ENCODE measurements at regions not wholly inside any gene's neighbourhood (a gene's known extent, or its start where the extent isn't known, plus 50 kb on each side); places are given as distances from the start of the nearest gene placed in this dataset.
A peak's percentile ranks its signal among the peaks of the same experiment; 100 is the strongest.

- H3K27ac Mint-ChIP-seq, result no peak overlapping the region
- H3K27me3 Mint-ChIP-seq, result no peaks in the 10 kb centered on the region
- no peak for ATAC-seq (ENCODE audit: low read depth in 2 of 2)
- DNase-seq, result no peak
- no peak overlapping the region for H3K27ac ChIP-seq (ENCODE audit: insufficient read depth, low read length, poor library complexity, severe bottlenecking)
- H3K4me1 ChIP-seq (ENCODE audit: control insufficient read depth, insufficient read depth, low read length, poor library complexity, severe bottlenecking), result no peaks in the 10 kb centered on the region
- peaks cover 0 to 16% (median 2%) of the 10 kb centered on the region in 7 donors for H3K9me3 Mint-ChIP-seq
- H3K4me1 Mint-ChIP-seq, result no peaks in the 10 kb centered on the region
- H3K4me3 Mint-ChIP-seq, result no peak overlapping the region
- no peak overlapping the region for H3K4me3 ChIP-seq (ENCODE audit: low read depth, low read length)
- no peaks in the 10 kb centered on the region for H3K27me3 ChIP-seq (ENCODE audit: control insufficient read depth, insufficient read depth, low read length)
- no peaks in the 10 kb centered on the region for H3K36me3 ChIP-seq (ENCODE audit: control insufficient read depth, insufficient read depth, low read length)
- no peaks in the 10 kb centered on the region for H3K9me3 ChIP-seq (ENCODE audit: control insufficient read depth in 2 of 2, low read length in 2 of 2)
- H3K36me3 Mint-ChIP-seq, result no peaks in the 10 kb centered on the region
Observed at GRCh38 chr4:11264841-11265240, 163.9 kb downstream of the HS3ST1 start.

- Mint-ChIP-seq H3K27ac (no peak overlapping the region), H3K27me3 (no peaks in the 10 kb centered on the region), H3K36me3 (no peaks in the 10 kb centered on the region), H3K4me3 (no peak overlapping the region), H3K9me3 (peaks cover 0 to 16% (median 2%) of the 10 kb centered on the region in 7 donors), H3K4me1 (no peaks in the 10 kb centered on the region)
- ATAC-seq (ENCODE audit: low read depth in 2 of 2), result no peak
- Histone ChIP-seq H3K36me3 (ENCODE audit: control insufficient read depth, insufficient read depth, low read length) (no peaks in the 10 kb centered on the region), H3K4me1 (ENCODE audit: control insufficient read depth, insufficient read depth, low read length, poor library complexity, severe bottlenecking) (no peaks in the 10 kb centered on the region), H3K4me3 (ENCODE audit: low read depth, low read length) (no peak overlapping the region), H3K27me3 (ENCODE audit: control insufficient read depth, insufficient read depth, low read length) (no peaks in the 10 kb centered on the region), H3K9me3 (ENCODE audit: control insufficient read depth in 2 of 2, low read length in 2 of 2) (no peaks in the 10 kb centered on the region), H3K27ac (ENCODE audit: insufficient read depth, low read length, poor library complexity, severe bottlenecking) (no peak overlapping the region)
- DNase-seq, result no peak
Observed at GRCh38 chr4:11264346-11264745, 164.3 kb downstream of the HS3ST1 start.

DNA sequence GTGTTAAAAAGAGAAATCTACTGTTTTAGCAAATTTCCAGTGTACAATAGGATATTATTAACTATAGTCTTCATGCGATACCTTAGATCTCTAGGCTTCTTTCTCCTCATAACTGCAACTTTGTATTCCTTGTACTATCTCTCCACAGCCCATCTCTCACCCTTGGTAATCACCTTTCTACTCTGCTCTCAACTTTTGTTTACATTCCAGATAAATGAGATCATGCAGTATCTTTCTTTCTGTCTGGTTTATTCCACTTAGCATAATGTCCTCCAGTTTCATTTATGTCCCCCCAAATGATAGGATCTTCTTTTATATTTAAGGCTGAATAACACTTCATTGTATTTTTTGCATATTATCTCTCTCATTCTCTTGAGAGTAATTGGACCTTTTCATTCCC, 165.5 kb downstream of the HS3ST1 start:
- no peaks in the 10 kb centered on the region for H3K36me3 Mint-ChIP-seq
- H3K4me3 Mint-ChIP-seq, result no peak overlapping the region
- H3K4me1 ChIP-seq (ENCODE audit: control insufficient read depth, insufficient read depth, low read length, poor library complexity, severe bottlenecking), result no peaks in the 10 kb centered on the region
- H3K36me3 ChIP-seq (ENCODE audit: control insufficient read depth, insufficient read depth, low read length), result no peaks in the 10 kb centered on the region
- H3K9me3 ChIP-seq (ENCODE audit: control insufficient read depth in 2 of 2, low read length in 2 of 2), result no peaks in the 10 kb centered on the region
- no peaks in the 10 kb centered on the region for H3K27me3 ChIP-seq (ENCODE audit: control insufficient read depth, insufficient read depth, low read length)
- DNase-seq (no peak), ATAC-seq (ENCODE audit: low read depth in 2 of 2) (no peak)
- H3K4me1 Mint-ChIP-seq, result no peaks in the 10 kb centered on the region
- no peaks in the 10 kb centered on the region for H3K27me3 Mint-ChIP-seq
- no peak overlapping the region for H3K27ac Mint-ChIP-seq
- H3K27ac ChIP-seq (ENCODE audit: insufficient read depth, low read length, poor library complexity, severe bottlenecking), result no peak overlapping the region
- H3K4me3 ChIP-seq (ENCODE audit: low read depth, low read length), result no peak overlapping the region
- peaks cover 0 to 16% (median 2%) of the 10 kb centered on the region in 7 donors for H3K9me3 Mint-ChIP-seq

DNA sequence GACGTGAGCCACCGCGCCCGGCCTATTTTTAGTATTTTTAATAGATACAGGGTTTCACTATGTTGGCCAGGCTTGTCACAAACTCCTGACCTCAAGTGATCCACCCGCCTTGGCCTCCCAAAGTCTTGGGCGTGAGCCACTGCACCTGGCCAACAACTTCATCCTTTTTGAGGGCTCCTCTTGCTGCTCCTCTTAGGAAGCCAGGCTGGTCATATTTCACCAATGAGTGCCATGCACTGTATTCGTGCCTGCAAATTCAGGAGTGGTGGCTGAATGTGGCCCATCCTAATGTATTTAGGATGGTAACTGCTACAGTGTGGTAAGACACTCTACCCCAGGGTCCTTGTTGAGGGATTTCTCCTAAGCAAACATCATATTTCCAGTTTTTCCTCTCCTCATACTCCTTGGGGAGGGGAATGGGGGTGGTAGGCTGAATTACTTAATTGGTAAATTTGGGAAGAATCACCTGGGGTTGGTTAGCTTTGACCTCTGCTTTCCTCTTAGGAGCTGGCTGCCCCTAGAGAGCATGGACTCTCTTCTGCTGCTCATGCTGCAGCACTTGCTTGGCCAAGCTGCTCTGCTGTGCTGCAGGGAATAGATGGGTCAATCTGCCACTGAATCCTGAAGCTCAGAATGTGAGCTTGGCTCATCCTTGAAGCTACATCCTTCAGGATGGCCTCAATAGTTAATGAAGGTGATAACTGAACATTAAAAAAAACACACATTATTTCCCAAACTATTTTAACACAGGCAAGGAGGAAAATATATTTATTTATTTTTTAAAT, 167.4 kb downstream of the HS3ST1 start:
- no peak for DNase-seq
- Mint-ChIP-seq H3K9me3 (peaks cover 0 to 4% (median 0%) of the 10 kb centered on the region in 7 donors), H3K4me3 (no peak overlapping the region), H3K36me3 (no peaks in the 10 kb centered on the region), H3K27ac (no peak overlapping the region), H3K4me1 (no peaks in the 10 kb centered on the region), H3K27me3 (no peaks in the 10 kb centered on the region)
- Histone ChIP-seq H3K4me1 (ENCODE audit: control insufficient read depth, insufficient read depth, low read length, poor library complexity, severe bottlenecking) (no peaks in the 10 kb centered on the region), H3K27ac (ENCODE audit: insufficient read depth, low read length, poor library complexity, severe bottlenecking) (no peak overlapping the region), H3K9me3 (ENCODE audit: control insufficient read depth in 2 of 2, low read length in 2 of 2) (no peaks in the 10 kb centered on the region), H3K4me3 (ENCODE audit: low read depth, low read length) (no peak overlapping the region), H3K36me3 (ENCODE audit: control insufficient read depth, insufficient read depth, low read length) (no peaks in the 10 kb centered on the region), H3K27me3 (ENCODE audit: control insufficient read depth, insufficient read depth, low read length) (no peaks in the 10 kb centered on the region)
- ATAC-seq (ENCODE audit: low read depth in 2 of 2), result no peak

DNA sequence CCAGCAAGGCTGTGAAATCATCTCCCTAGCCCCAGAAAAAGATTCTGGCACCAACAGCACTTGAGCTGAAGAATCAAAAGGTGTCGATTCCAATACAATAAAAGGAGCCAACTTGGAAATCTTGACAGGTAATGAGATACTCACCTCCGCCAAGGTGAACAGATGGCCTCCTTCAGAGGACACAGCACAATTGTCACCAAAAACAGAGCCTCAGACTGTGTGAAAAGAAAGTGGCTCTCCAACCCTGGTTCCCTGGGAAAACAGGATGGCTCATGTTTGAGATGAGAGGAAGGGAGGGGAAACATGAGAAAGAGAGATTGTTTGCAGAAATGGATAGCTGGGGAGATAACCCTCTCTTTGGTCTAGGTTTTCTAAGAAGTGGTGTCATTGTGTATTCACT, 168.9 kb downstream of the HS3ST1 start:
- Histone ChIP-seq H3K4me3 (ENCODE audit: low read depth, low read length) (no peak overlapping the region), H3K27ac (ENCODE audit: insufficient read depth, low read length, poor library complexity, severe bottlenecking) (no peak overlapping the region), H3K9me3 (ENCODE audit: control insufficient read depth in 2 of 2, low read length in 2 of 2) (no peaks in the 10 kb centered on the region), H3K36me3 (ENCODE audit: control insufficient read depth, insufficient read depth, low read length) (no peaks in the 10 kb centered on the region), H3K4me1 (ENCODE audit: control insufficient read depth, insufficient read depth, low read length, poor library complexity, severe bottlenecking) (no peaks in the 10 kb centered on the region), H3K27me3 (ENCODE audit: control insufficient read depth, insufficient read depth, low read length) (no peaks in the 10 kb centered on the region)
- Mint-ChIP-seq H3K4me1 (no peaks in the 10 kb centered on the region), H3K27me3 (no peaks in the 10 kb centered on the region), H3K27ac (no peak overlapping the region), H3K4me3 (no peak overlapping the region), H3K9me3 (peaks cover 0 to 3% (median 0%) of the 10 kb centered on the region in 7 donors), H3K36me3 (no peaks in the 10 kb centered on the region)
- no peak for DNase-seq
- ATAC-seq (ENCODE audit: low read depth in 2 of 2), result no peak

GRCh38 chr4:11252149-11252548, 176.5 kb downstream of the HS3ST1 start:
- ATAC-seq (ENCODE audit: low read depth in 2 of 2) (no peak), DNase-seq (no peak)
- H3K4me1 Mint-ChIP-seq, result peaks cover 0 to 11% (median 3%) of the 10 kb centered on the region in 4 donors
- Histone ChIP-seq H3K9me3 (ENCODE audit: control insufficient read depth in 2 of 2, low read length in 2 of 2) (no peaks in the 10 kb centered on the region), H3K36me3 (ENCODE audit: control insufficient read depth, insufficient read depth, low read length) (no peaks in the 10 kb centered on the region), H3K4me1 (ENCODE audit: control insufficient read depth, insufficient read depth, low read length, poor library complexity, severe bottlenecking) (no peaks in the 10 kb centered on the region), H3K4me3 (ENCODE audit: low read depth, low read length) (no peak overlapping the region), H3K27me3 (ENCODE audit: control insufficient read depth, insufficient read depth, low read length) (no peaks in the 10 kb centered on the region), H3K27ac (ENCODE audit: insufficient read depth, low read length, poor library complexity, severe bottlenecking) (no peak overlapping the region)
- no peak overlapping the region for H3K4me3 Mint-ChIP-seq
- H3K27me3 Mint-ChIP-seq, result no peaks in the 10 kb centered on the region
- no peak overlapping the region for H3K27ac Mint-ChIP-seq
- no peaks in the 10 kb centered on the region for H3K36me3 Mint-ChIP-seq
- H3K9me3 Mint-ChIP-seq, result peaks cover 0 to 4% (median 0%) of the 10 kb centered on the region in 7 donors

DNA sequence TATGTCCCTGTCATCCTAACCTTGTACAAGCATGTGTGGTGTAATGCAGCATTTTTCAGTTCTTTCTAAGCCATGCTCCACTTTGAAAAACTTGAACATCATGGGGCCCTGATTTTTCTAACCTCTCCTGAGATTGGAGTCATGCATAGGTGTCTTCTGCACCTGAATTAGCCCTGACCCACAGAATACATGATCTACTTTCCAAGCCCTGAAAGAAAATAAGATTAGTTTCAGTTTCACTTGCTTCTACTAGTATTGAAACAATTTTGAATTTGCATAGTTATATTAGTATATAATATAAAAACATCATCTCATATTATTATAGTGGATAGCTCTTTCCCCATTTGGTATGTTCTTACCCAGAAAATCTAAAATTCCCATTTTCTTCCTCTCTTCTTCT, 178.2 kb downstream of the HS3ST1 start:
- no peak overlapping the region for H3K27ac ChIP-seq (ENCODE audit: insufficient read depth, low read length, poor library complexity, severe bottlenecking)
- H3K4me1 ChIP-seq (ENCODE audit: control insufficient read depth, insufficient read depth, low read length, poor library complexity, severe bottlenecking), result no peaks in the 10 kb centered on the region
- no peak overlapping the region for H3K4me3 ChIP-seq (ENCODE audit: low read depth, low read length)
- no peaks in the 10 kb centered on the region for H3K9me3 ChIP-seq (ENCODE audit: control insufficient read depth in 2 of 2, low read length in 2 of 2)
- Mint-ChIP-seq H3K4me3 (no peak overlapping the region), H3K27me3 (no peaks in the 10 kb centered on the region), H3K27ac (peak overlapping the region in 1 of 3 donors; percentile 28), H3K9me3 (peaks cover 0 to 4% (median 1%) of the 10 kb centered on the region in 7 donors), H3K36me3 (no peaks in the 10 kb centered on the region), H3K4me1 (peaks cover 0 to 11% (median 3%) of the 10 kb centered on the region in 4 donors)
- ATAC-seq (ENCODE audit: low read depth in 2 of 2) (no peak), DNase-seq (no peak)
- no peaks in the 10 kb centered on the region for H3K36me3 ChIP-seq (ENCODE audit: control insufficient read depth, insufficient read depth, low read length)
- H3K27me3 ChIP-seq (ENCODE audit: control insufficient read depth, insufficient read depth, low read length), result no peaks in the 10 kb centered on the region

- DNase-seq (no peak), ATAC-seq (ENCODE audit: low read depth in 2 of 2) (no peak)
- H3K4me1 ChIP-seq (ENCODE audit: control insufficient read depth, insufficient read depth, low read length, poor library complexity, severe bottlenecking), result no peaks in the 10 kb centered on the region
- H3K36me3 Mint-ChIP-seq, result no peaks in the 10 kb centered on the region
- no peak overlapping the region for H3K27ac Mint-ChIP-seq
- H3K9me3 ChIP-seq (ENCODE audit: control insufficient read depth in 2 of 2, low read length in 2 of 2), result no peaks in the 10 kb centered on the region
- no peak overlapping the region for H3K4me3 Mint-ChIP-seq
- no peaks in the 10 kb centered on the region for H3K4me1 Mint-ChIP-seq
- no peak overlapping the region for H3K4me3 ChIP-seq (ENCODE audit: low read depth, low read length)
- no peaks in the 10 kb centered on the region for H3K36me3 ChIP-seq (ENCODE audit: control insufficient read depth, insufficient read depth, low read length)
- peaks cover 0 to 3% (median 0%) of the 10 kb centered on the region in 7 donors for H3K9me3 Mint-ChIP-seq
- no peak overlapping the region for H3K27ac ChIP-seq (ENCODE audit: insufficient read depth, low read length, poor library complexity, severe bottlenecking)
- no peaks in the 10 kb centered on the region for H3K27me3 ChIP-seq (ENCODE audit: control insufficient read depth, insufficient read depth, low read length)
- no peaks in the 10 kb centered on the region for H3K27me3 Mint-ChIP-seq
Observed at GRCh38 chr4:11232015-11232414, 196.7 kb downstream of the HS3ST1 start.
